RWPE1 (cell line): ENCODE measurements at regions not wholly inside any gene's neighbourhood (a gene's known extent, or its start where the extent isn't known, plus 50 kb on each side); places are given as distances from the start of the nearest gene placed in this dataset.
"Not testable (repeated sequence)": the region's sequence is repeated elsewhere in the genome, so short reads cannot be mapped to it uniquely, and the experiment has no call there.

ENCODE experiments used
- CTCF ChIA-PET: fragments of 350-600 bp; sonication (Branson Sonifier 250); formaldehyde crosslinking; extraction: SDS; loops from one replicate; lab custom pipeline; 2021; lab: Yijun Ruan, JAX
- POLR2A ChIA-PET: fragments of 400-600 bp; formaldehyde crosslinking; extraction: SDS; loops from one replicate; lab custom pipeline; 2020; ENCODE audit warnings: antibody characterized with exemption; ENCODE audit not compliant: low non-redundant PET; lab: Yijun Ruan, JAX
- DNase-seq: peaks from one replicate; pipeline ENCODE4 v3.0.0; 2012; ENCODE audit warnings: low spot score
- H3K27ac ChIP-seq: fragments of 450-650 bp; 2 replicates; pipeline ENCODE4 v1.5.1; 2017
- CTCF ChIP-seq: fragments of 450-650 bp; conservative IDR thresholded peaks from 2 replicates; pipeline ENCODE4 v1.5.1; 2017; ENCODE audit warnings: low read depth, mild to moderate bottlenecking

GRCh38 chr20:52010541-52010940 lies 181.0 kb downstream of the ZFP64 start:
- DNase-seq = no peak
- no peak overlapping the region for H3K27ac ChIP-seq
- POLR2A ChIA-PET = no interaction called here
- CTCF ChIA-PET = no interaction called here
- TF ChIP-seq CTCF = no peak

- H3K27ac ChIP-seq = no peak overlapping the region
- ChIA-PET POLR2A (no interaction called here), CTCF (no interaction called here)
- TF ChIP-seq CTCF = no peak
- DNase-seq = no peak
These were observed 182.7 kb downstream of the ZFP64 start for GRCh38 chr20:52008874-52009273.

- DNase-seq = no peak
- ChIA-PET CTCF (no interaction called here), POLR2A (no interaction called here)
- no peak for TF ChIP-seq CTCF
- no peak overlapping the region for H3K27ac ChIP-seq
These were observed 186.9 kb downstream of the ZFP64 start for GRCh38 chr20:52004715-52005114.

- no peak for TF ChIP-seq CTCF
- H3K27ac ChIP-seq = no peak overlapping the region
- ChIA-PET CTCF (no interaction called here), POLR2A (no interaction called here)
- DNase-seq = no peak
These were observed 187.6 kb downstream of the ZFP64 start for GRCh38 chr20:52004018-52004417.

GRCh38 chr20:52003415-52003814 lies 188.2 kb downstream of the ZFP64 start:
- H3K27ac ChIP-seq = no peak overlapping the region
- no peak for TF ChIP-seq CTCF
- POLR2A ChIA-PET = no interaction called here
- CTCF ChIA-PET = no interaction called here
- no peak for DNase-seq

GRCh38 chr20:52001999-52002666 lies 189.4 kb downstream of the ZFP64 start:
- POLR2A ChIA-PET = no interaction called here

GRCh38 chr20:51997281-51997936 lies 194.2 kb downstream of the ZFP64 start:
- H3K27ac ChIP-seq, POLR2A ChIA-PET, DNase-seq: not testable (repeated sequence)
- CTCF ChIA-PET = interaction anchor here (0.6 kb wide), 1 partner anchor 132 kb away, joined by 3 read pairs; no protein-coding TSS in a partner anchor

More at GRCh38 chr20:52001999-52002666, 189.4 kb downstream of the ZFP64 start:
- no peak for DNase-seq
- CTCF ChIA-PET = interaction anchor here (0.6 to 0.9 kb wide), 3 partner anchors 13 to 20 kb away, joined by 3 to 5 read pairs (median 3); no protein-coding TSS in a partner anchor
- H3K27ac ChIP-seq = no peak overlapping the region
- no peak for TF ChIP-seq CTCF
